Spleen (tissue), 11 donors: ENCODE measurements at regions not wholly inside any gene's neighbourhood (a gene's known extent, or its start where the extent isn't known, plus 50 kb on each side); places are given as distances from the start of the nearest gene placed in this dataset.

Experiments
- DNase-seq: peaks from one replicate; pipeline ENCODE4 v3.0.0-alpha.2; 2020
- H3K27ac ChIP-seq, 8 donors: fragments of 200-600 bp; sonication (generic) in 7 of 8; 1 replicate in 4 of 8; 2 replicates in 4 of 8; pipeline versions ENCODE4 v1.5.0 to v1.8.0; 2016 to 2021; ENCODE audit warnings: inconsistent platforms in 4 of 8, mild to moderate bottlenecking in 4 of 8, moderate library complexity in 1 of 8
- H3K27me3 ChIP-seq, 7 donors: fragments of 200-600 bp; sonication (generic) in 6 of 7; replicated peaks in 1 of 7; 1 replicate in 4 of 7; 2 replicates in 3 of 7; pipeline versions ENCODE4 v1.5.0 to v1.8.0; 2016 to 2021; ENCODE audit warnings: inconsistent platforms in 3 of 7, mild to moderate bottlenecking in 1 of 7
- H3K36me3 ChIP-seq, 6 donors: fragments of 200-600 bp; sonication (generic) in 5 of 6; 1 replicate in 4 of 6; 2 replicates in 2 of 6; pipeline versions ENCODE4 v1.5.0 to v1.8.0; 2016 to 2021; ENCODE audit warnings: inconsistent platforms in 2 of 6
- H3K4me1 ChIP-seq, 6 donors: fragments of 200-600 bp; sonication (generic) in 5 of 6; 1 replicate in 3 of 6; 2 replicates in 3 of 6; pipeline versions ENCODE4 v1.5.0 to v1.8.0; 2016 to 2021; ENCODE audit warnings: inconsistent platforms in 3 of 6
- H3K4me3 ChIP-seq, 8 donors: fragments of 200-600 bp; sonication (generic) in 7 of 8; 1 replicate in 4 of 8; 2 replicates in 4 of 8; pipeline versions ENCODE4 v1.5.0 to v1.8.0; 2016 to 2021; ENCODE audit warnings: inconsistent platforms in 4 of 8, mild to moderate bottlenecking in 4 of 8, moderate library complexity in 2 of 8
- H3K9me3 ChIP-seq, 8 donors: fragments of 200-600 bp; sonication (generic) in 7 of 8; 1 replicate in 4 of 8; 2 replicates in 4 of 8; pipeline versions ENCODE4 v1.5.0 to v1.8.0; 2016 to 2021; ENCODE audit warnings: inconsistent platforms in 4 of 8
- POLR2A ChIP-seq, 3 donors: fragments of 450-650 bp; IDR thresholded peaks; one replicate each; pipeline ENCODE4 v1.5.1; 2017; ENCODE audit warnings: antibody characterized with exemption in 3 of 3, mild to moderate bottlenecking in 1 of 3
- POLR2AphosphoS5 ChIP-seq, 3 donors: sonication (generic); formaldehyde crosslinking; IDR thresholded peaks; one replicate each; pipeline ENCODE4 v1.5.1; 2017; ENCODE audit warnings: antibody characterized with exemption in 3 of 3
- WGBS, 5 donors: extraction: QIAGEN DNeasy Blood & Tissue Kit in 3 of 5; methylation state at CpG; one replicate each; pipeline versions ENCODE4 v1.1.5 to v1.1.7; 2013 to 2018; 5-methylcytosine and 5-hydroxymethylcytosine counted together
- intact Hi-C: fragments of 100-400 bp; cut with DNase I; formaldehyde crosslinking; loops from one replicate; pipeline ENCODE4 v1.15.0; 2023; ENCODE audit warnings: low total_unique reads
- TF ChIP-seq, protein P1 (sequence below), 11 experiments: fragments of 200-600 bp in 7 of 11; fragments of 450-650 bp in 4 of 11; sonication (generic) in 4 of 11; IDR thresholded peaks in 8 of 11; conservative IDR thresholded peaks in 3 of 11; 1 replicate in 7 of 11; 2 replicates in 4 of 11; pipeline versions ENCODE4 v1.4.0 to v1.8.0; 2016 to 2021; ENCODE audit warnings: antibody characterized with exemption in 11 of 11, inconsistent platforms in 4 of 11, mild to moderate bottlenecking in 1 of 11
- donor health status: healthy with polysubstance abuse.
- donor health status: DM: no; HTN: no; CAD: no; lungs with moderate emphysema.
- donor health status: DM: no; HTN: no; CAD: no.
- donor health status: Bipolar disorder and iron deficiency.
- donor health status: healthy.
- donor health status: DM: no; HTN: no; CAD: no.
- donor health status: DM: yes; HTN: yes; CAD: no.

- H3K27me3 ChIP-seq = no peaks in the 10 kb centered on the region
- TF ChIP-seq, protein P1, sequence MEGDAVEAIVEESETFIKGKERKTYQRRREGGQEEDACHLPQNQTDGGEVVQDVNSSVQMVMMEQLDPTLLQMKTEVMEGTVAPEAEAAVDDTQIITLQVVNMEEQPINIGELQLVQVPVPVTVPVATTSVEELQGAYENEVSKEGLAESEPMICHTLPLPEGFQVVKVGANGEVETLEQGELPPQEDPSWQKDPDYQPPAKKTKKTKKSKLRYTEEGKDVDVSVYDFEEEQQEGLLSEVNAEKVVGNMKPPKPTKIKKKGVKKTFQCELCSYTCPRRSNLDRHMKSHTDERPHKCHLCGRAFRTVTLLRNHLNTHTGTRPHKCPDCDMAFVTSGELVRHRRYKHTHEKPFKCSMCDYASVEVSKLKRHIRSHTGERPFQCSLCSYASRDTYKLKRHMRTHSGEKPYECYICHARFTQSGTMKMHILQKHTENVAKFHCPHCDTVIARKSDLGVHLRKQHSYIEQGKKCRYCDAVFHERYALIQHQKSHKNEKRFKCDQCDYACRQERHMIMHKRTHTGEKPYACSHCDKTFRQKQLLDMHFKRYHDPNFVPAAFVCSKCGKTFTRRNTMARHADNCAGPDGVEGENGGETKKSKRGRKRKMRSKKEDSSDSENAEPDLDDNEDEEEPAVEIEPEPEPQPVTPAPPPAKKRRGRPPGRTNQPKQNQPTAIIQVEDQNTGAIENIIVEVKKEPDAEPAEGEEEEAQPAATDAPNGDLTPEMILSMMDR (IDR thresholded peaks at IDR 0.05 in 8 of 11, conservative IDR thresholded peaks at IDR 0.05 in 3 of 11) = no peak
- TF ChIP-seq POLR2A (IDR thresholded peaks at IDR 0.05) (no peak), POLR2AphosphoS5 (IDR thresholded peaks at IDR 0.05) (no peak)
Observed at GRCh38 chr11:8838248-8838647, 72.7 kb upstream of the AKIP1 start.

GRCh38 chr11:8839306-8839956, 71.6 kb upstream of the AKIP1 start:
- H3K27me3 ChIP-seq = no peaks in the 10 kb centered on the region
- no peaks in the 10 kb centered on the region for H3K9me3 ChIP-seq
- no peak overlapping the region for H3K4me3 ChIP-seq
- H3K36me3 ChIP-seq = no peaks in the 10 kb centered on the region
- H3K4me1 ChIP-seq = peaks cover 3 to 38% (median 28%) of the 10 kb centered on the region in 6 donors
- peak overlapping the region; percentile 1 to 64 (median 38) for H3K27ac ChIP-seq
- DNase-seq = peak; percentile 46
- intact Hi-C loops = no loop called here
- 0 to 61% (median 39%) methylated on average over 1 of the region's 1 CpG for WGBS, 5 donors
- TF ChIP-seq, protein P1 (IDR thresholded peaks at IDR 0.05 in 8 of 11, conservative IDR thresholded peaks at IDR 0.05 in 3 of 11) = no peak
- TF ChIP-seq POLR2A (IDR thresholded peaks at IDR 0.05) (no peak), POLR2AphosphoS5 (IDR thresholded peaks at IDR 0.05) (no peak)

More at GRCh38 chr11:8838248-8838647, 72.7 kb upstream of the AKIP1 start:
- intact Hi-C loops = no loop called here
- Histone ChIP-seq H3K36me3 (no peaks in the 10 kb centered on the region), H3K9me3 (no peaks in the 10 kb centered on the region), H3K4me1 (peaks cover 6 to 50% (median 37%) of the 10 kb centered on the region in 6 donors), H3K27ac (peak overlapping the region; percentile 1 to 64 (median 38)), H3K4me3 (no peak overlapping the region)
- no peak for DNase-seq
- 35 to 59% (median 50%) methylated on average over 7 of the region's 7 CpGs for WGBS, 5 donors

DNA sequence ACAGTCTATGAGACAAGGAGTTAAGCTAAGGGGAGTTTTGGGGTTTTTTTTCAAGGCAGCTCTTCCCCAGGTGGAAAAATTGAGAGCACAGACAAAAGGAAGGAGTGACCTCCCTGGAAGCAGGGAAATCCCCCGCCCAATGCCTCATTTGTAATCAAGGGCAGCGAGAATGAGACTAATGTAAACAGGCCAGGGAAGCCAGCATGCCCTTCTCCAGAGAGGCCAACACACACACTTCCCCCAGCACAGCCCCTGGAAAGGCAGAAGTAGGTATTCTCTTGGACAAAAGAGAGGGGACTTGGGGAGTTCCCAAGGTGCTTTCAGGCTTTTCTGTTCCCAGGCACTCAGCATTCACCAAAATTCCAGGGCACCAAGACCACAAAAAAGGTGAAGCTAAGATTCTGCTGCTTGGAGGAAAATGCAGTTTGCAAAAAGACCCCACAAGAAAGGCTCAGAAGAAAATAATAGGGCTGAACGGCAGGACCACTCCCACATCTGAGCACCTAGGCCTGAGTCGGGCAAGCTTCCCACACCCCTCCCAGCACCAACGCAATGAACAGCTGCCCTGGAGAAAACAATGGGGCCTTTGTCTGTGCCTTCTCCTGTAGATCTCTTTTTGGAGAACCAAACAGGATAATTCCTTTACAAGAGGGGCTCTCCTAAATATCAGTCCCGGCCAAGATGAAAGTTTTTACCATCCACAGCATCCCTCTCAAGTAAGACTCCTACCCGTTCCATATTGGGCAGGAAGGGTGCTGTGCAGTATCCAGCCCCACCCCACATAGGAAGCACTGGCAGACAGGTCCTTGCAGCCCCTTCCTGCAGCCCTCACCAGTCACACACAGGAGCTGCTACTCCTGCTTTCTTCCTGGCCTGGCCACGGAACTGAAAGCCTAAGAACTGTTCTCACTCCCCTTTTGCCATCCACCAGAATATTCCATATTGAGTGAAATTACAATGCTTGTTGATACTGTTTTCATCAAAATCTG, 70.7 kb upstream of the AKIP1 start:
- H3K4me1 ChIP-seq = peaks cover 3 to 30% (median 26%) of the 10 kb centered on the region in 6 donors
- WGBS, 5 donors = 62 to 73% (median 65%) methylated on average over 8 of the region's 8 CpGs
- DNase-seq = peak; percentile 52
- TF ChIP-seq POLR2A (IDR thresholded peaks at IDR 0.05) (no peak), POLR2AphosphoS5 (IDR thresholded peaks at IDR 0.05) (no peak)
- TF ChIP-seq, protein P1 (IDR thresholded peaks at IDR 0.05 in 8 of 11, conservative IDR thresholded peaks at IDR 0.05 in 3 of 11) = no peak
- no peaks in the 10 kb centered on the region for H3K9me3 ChIP-seq
- peak overlapping the region in 6 of 8 donors; percentile 1 to 64 (median 46) for H3K27ac ChIP-seq
- no peak overlapping the region for H3K4me3 ChIP-seq
- H3K27me3 ChIP-seq = no peaks in the 10 kb centered on the region
- intact Hi-C loops = no loop called here
- H3K36me3 ChIP-seq = no peaks in the 10 kb centered on the region

- H3K9me3 ChIP-seq = no peaks in the 10 kb centered on the region
- H3K27ac ChIP-seq = peak overlapping the region in 2 of 8 donors; percentile 19 to 35
- H3K36me3 ChIP-seq = no peaks in the 10 kb centered on the region
- TF ChIP-seq, protein P1 (IDR thresholded peaks at IDR 0.05 in 8 of 11, conservative IDR thresholded peaks at IDR 0.05 in 3 of 11) = no peak
- no peak for TF ChIP-seq POLR2AphosphoS5 (IDR thresholded peaks at IDR 0.05)
- no peak for TF ChIP-seq POLR2A (IDR thresholded peaks at IDR 0.05)
- WGBS, 5 donors = 64 to 73% (median 67%) methylated on average over 7 of the region's 7 CpGs
- DNase-seq = no peak
- no peak overlapping the region for H3K4me3 ChIP-seq
- intact Hi-C loops = no loop called here
- H3K4me1 ChIP-seq = peaks cover 3 to 30% (median 26%) of the 10 kb centered on the region in 6 donors
- H3K27me3 ChIP-seq = no peaks in the 10 kb centered on the region
Observed at GRCh38 chr11:8841899-8842298, 69.1 kb upstream of the AKIP1 start.
